ENCODE measurements at regions not wholly inside any gene's neighbourhood (a gene's known extent, or its start where the extent isn't known, plus 50 kb on each side); places are given as distances from the start of the nearest gene placed in this dataset.

DNA sequence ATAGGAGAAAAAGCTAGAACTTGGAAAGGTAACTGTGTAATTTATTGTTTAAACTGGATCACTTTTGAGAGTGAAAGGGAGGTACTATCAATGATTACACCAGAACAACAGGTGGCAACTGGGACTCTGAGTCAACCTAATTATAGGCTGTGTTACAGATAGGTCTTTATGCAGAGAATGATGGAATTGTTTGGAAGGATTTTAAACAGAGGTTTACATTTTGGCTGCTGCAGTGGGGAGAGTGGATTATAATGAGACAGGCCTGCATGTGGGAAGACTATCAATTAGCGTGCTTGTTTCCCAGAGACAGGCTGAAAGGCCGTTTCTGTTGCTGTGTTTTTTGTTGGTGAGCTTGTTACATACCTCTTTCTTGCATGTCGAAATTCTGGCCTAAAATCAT lies 432.9 kb downstream of the PLA2G4A start:
- TF ChIP-seq POLR2A (IDR thresholded peaks at IDR 0.05) (no peak), CTCF (IDR thresholded peaks at IDR 0.05) (no peak)
